G401 (cell line): ENCODE measurements at regions not wholly inside any gene's neighbourhood (a gene's known extent, or its start where the extent isn't known, plus 50 kb on each side); places are given as distances from the start of the nearest gene placed in this dataset.

Source experiments
- DNase-seq: peaks from one replicate; pipeline ENCODE4 v3.0.0-alpha.2; 2015; ENCODE audit warnings: low spot score
- in situ Hi-C: cut with HindIII; loops from 2 replicates; pipeline ENCODE4 v1.10.0; 2016; ENCODE audit warnings: low sequenced_read_pairs, mixed read lengths

- DNase-seq = no peak
- in situ Hi-C loops = no loop called here
These were observed 94.5 kb upstream of the ZNF827 start for GRCh38 chr4:146033149-146033548.

DNA sequence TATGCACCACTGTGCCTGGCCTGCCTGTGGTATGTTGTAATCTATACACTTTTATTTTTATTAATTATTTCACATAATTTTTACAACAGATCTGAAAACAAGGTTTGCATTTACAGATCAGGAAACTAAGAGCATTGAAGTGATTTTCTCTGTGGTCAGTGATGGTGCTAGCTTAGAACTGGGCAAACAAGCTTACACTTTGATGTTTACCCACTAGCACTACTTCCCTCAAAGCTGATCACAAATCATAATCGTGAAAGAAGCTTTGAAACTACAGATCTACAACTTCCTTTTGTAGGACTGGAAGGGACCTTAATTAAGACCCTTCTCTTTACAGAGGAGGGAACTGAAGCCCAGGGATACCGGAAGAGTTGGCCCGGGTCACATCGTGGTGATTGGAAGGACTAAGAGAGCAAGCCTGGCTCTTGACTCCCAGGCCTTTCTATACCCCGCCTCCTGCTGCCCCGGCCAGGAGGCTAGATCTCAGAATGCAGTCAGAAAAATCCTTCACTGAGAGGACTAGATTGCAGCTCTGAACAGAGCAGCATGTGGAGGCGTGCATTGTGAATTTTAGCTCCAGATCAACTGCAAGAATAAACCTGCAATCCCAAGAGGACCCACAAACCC, 93.7 kb upstream of the ZNF827 start:
- in situ Hi-C loops = no loop called here
- no peak for DNase-seq

- DNase-seq = no peak
- in situ Hi-C loops = no loop called here
These were observed 91.5 kb upstream of the ZNF827 start for GRCh38 chr4:146029939-146030710.

DNA sequence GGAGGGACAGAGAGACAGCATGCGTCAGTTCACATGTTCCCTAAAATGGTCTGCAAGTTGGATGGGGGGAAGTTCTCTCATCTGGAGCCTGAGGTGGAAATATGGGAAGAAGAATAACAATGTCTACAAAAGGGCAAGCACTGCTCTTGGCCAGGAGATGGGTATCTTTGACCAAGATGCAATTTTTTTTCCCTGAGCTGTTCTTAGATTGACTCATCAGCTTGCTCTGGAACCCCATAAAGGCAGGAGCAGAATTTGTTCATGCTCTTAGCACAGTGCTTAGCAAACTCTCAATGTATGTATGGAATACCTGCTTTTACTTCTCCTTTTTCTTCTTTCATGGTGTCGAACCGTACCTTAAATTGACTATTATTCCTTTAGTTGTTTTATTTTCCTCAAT, 90.5 kb upstream of the ZNF827 start:
- in situ Hi-C loops = no loop called here
- no peak for DNase-seq

- in situ Hi-C loops = no loop called here
- no peak for DNase-seq
These were observed 89.1 kb upstream of the ZNF827 start for GRCh38 chr4:146027761-146028160.

DNA sequence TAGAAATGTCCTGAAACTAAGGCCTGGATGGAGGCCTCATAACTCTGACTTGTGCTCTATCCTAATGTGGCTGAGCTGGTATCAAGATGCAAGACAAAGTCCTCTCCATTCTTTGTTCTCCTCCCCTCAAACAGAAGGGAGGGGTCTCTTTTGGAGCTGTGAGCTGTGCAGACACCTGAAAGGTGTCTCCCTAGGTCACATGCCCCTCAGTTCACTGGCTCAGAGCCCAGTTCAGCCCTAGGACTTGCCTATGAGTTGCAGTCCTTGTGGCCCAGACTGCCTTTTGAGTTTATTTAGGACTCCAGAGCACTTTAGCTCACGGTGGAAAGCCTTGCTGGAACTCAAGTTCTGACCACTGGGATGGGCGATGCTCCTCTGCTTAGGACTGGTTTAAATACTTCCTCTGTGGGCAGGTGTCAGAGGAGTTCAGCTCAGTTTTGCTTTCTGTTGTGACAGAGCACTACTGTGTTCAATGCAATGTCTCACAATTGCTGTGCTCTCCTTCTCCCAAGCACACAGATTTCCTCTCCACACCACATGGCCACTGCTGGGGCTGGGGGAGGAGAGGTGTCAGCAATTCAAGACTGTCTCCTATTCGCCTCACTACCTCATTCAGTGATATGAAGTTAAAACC, 84.8 kb upstream of the ZNF827 start:
- in situ Hi-C loops = no loop called here
- no peak for DNase-seq

DNA sequence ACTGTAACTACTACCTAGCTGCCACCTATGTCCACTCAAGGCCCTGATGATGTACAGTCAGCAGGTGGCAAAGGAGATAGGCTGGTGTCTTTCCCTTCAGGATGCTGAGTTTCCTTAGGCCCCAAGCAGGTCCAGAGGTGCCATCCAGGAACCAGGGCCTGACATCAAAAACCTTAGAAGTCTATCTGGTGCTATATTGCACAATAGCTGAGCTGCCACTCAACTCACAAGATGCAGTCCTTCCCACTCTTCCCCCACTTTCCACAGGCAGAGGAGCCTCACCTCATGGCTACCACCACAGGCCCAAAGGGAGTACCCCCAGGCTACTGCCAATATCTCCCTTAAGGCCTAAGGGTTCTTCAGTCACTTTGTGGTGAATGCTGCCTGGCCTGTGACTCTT, 83.9 kb upstream of the ZNF827 start:
- in situ Hi-C loops = no loop called here
- no peak for DNase-seq

DNA sequence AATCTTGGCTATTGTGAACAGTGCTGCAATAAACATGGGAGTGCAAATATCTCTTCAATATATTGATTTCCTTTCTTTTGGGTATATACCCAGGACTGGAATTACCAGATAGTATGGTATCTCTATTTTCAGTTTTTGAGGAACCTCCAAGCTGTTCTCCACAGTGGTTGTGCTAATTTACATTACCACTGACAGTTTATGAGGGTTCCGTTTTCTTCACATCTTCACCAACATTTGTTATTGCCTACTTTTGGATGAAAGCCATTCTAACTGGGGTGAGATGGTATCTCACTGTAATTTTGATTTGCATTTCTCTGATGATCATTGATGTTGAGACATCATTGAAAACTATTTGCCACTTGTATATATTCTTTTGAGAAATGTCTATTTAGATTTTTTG, 79.6 kb upstream of the ZNF827 start:
- DNase-seq = no peak
- in situ Hi-C loops = no loop called here

DNA sequence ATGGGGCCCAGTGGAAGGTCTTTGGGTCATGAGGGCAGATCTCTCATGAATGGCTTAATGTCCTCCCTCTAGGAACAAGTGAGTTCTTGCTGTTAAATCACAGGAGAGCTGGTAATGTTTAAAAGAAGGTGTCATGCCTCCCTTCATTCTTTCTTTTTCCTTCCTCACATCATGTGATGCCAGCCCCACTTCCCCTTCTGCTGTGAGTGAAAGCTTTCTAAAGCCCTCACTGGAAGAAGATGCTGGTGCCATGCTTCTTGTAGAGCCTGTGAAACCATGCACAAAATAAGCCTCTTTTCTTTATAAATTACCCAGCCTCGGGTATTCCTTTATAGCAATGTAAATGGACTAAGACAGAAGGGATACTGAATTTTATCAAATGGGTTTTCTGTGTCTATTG, 66.1 kb upstream of the ZNF827 start:
- in situ Hi-C loops = no loop called here
- no peak for DNase-seq

GRCh38 chr4:145988628-145989027, 50.0 kb upstream of the ZNF827 start:
- no peak for DNase-seq
- in situ Hi-C loops = no loop called here
